ENCODE measurements at regions not wholly inside any gene's neighbourhood (a gene's known extent, or its start where the extent isn't known, plus 50 kb on each side); places are given as distances from the start of the nearest gene placed in this dataset.

DNA sequence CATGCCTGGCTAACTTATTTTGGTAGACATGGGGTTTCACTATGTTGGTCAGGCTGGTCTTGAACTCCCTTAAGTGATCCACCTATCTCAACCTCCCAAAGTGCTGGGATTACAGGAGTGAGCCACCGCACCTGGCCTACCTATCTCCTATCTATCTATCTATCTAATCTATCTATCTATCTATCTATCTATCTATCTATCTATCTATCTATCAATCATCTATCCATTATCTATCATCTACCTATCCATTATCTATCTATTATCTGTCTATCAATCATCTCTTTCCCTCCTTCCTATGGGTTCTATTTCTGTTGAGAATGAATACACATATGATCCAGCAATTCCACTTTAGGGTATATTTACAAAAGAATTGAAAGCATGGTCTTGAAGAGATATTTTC is 194.2 kb upstream of the ARG1 start:
- TF ChIP-seq CTCF (IDR thresholded peaks at IDR 0.05; ENCODE audit: control extremely low read depth, extremely low read depth), result no peak
- Histone ChIP-seq H3K36me3 (ENCODE audit: control insufficient read depth in 4 of 4, insufficient read depth in 4 of 4, low read length in 4 of 4) (no peaks in the 10 kb centered on the region), H3K4me1 (ENCODE audit: control insufficient read depth in 5 of 5, insufficient read depth in 5 of 5, low read length in 5 of 5) (peaks cover 0 to 20% (median 5%) of the 10 kb centered on the region in 5 donors), H3K4me3 (no peak overlapping the region), H3K9me3 (ENCODE audit: control insufficient read depth in 4 of 4, insufficient read depth in 3 of 4, low read length in 3 of 4) (no peaks in the 10 kb centered on the region), H3K27me3 (ENCODE audit: control insufficient read depth in 3 of 3, insufficient read depth in 3 of 3, low read length in 2 of 3) (no peaks in the 10 kb centered on the region), H3K9ac (ENCODE audit: insufficient read depth in 1 of 2, low read length in 2 of 2) (no peak overlapping the region), H3K27ac (ENCODE audit: low read depth in 1 of 2, low read length in 1 of 2) (no peak overlapping the region)
- ATAC-seq (ENCODE audit: insufficient read depth, low FRiP score), result no peak
- 89 to 96% methylated on average over 1 of the region's 1 CpG for WGBS, 2 donors
- no peak for DNase-seq

- no peaks in the 10 kb centered on the region for H3K27me3 ChIP-seq (ENCODE audit: control insufficient read depth in 3 of 3, insufficient read depth in 3 of 3, low read length in 2 of 3)
- peaks cover 0 to 20% (median 5%) of the 10 kb centered on the region in 5 donors for H3K4me1 ChIP-seq (ENCODE audit: control insufficient read depth in 5 of 5, insufficient read depth in 5 of 5, low read length in 5 of 5)
- 88 to 92% methylated on average over 3 of the region's 3 CpGs for WGBS, 2 donors
- no peak for TF ChIP-seq CTCF (IDR thresholded peaks at IDR 0.05; ENCODE audit: control extremely low read depth, extremely low read depth)
- no peak overlapping the region for H3K27ac ChIP-seq (ENCODE audit: low read depth in 1 of 2, low read length in 1 of 2)
- H3K4me3 ChIP-seq, result no peak overlapping the region
- DNase-seq (no peak), ATAC-seq (ENCODE audit: insufficient read depth, low FRiP score) (no peak)
- no peaks in the 10 kb centered on the region for H3K36me3 ChIP-seq (ENCODE audit: control insufficient read depth in 4 of 4, insufficient read depth in 4 of 4, low read length in 4 of 4)
- no peaks in the 10 kb centered on the region for H3K9me3 ChIP-seq (ENCODE audit: control insufficient read depth in 4 of 4, insufficient read depth in 3 of 4, low read length in 3 of 4)
- H3K9ac ChIP-seq (ENCODE audit: insufficient read depth in 1 of 2, low read length in 2 of 2), result no peak overlapping the region
Measured at GRCh38 chr6:131379948-131380347, 193.1 kb upstream of the ARG1 start.

- Histone ChIP-seq H3K9me3 (ENCODE audit: control insufficient read depth in 4 of 4, insufficient read depth in 3 of 4, low read length in 3 of 4) (no peaks in the 10 kb centered on the region), H3K4me3 (no peak overlapping the region), H3K27me3 (ENCODE audit: control insufficient read depth in 3 of 3, insufficient read depth in 3 of 3, low read length in 2 of 3) (no peaks in the 10 kb centered on the region), H3K9ac (ENCODE audit: insufficient read depth in 1 of 2, low read length in 2 of 2) (no peak overlapping the region), H3K36me3 (ENCODE audit: control insufficient read depth in 4 of 4, insufficient read depth in 4 of 4, low read length in 4 of 4) (no peaks in the 10 kb centered on the region), H3K4me1 (ENCODE audit: control insufficient read depth in 5 of 5, insufficient read depth in 5 of 5, low read length in 5 of 5) (peaks cover 0 to 20% (median 5%) of the 10 kb centered on the region in 5 donors), H3K27ac (ENCODE audit: low read depth in 1 of 2, low read length in 1 of 2) (no peak overlapping the region)
- TF ChIP-seq CTCF (IDR thresholded peaks at IDR 0.05; ENCODE audit: control extremely low read depth, extremely low read depth), result no peak
- no peak for ATAC-seq (ENCODE audit: insufficient read depth, low FRiP score)
- 47 to 52% methylated on average over 9 of the region's 9 CpGs for WGBS, 2 donors
- DNase-seq, result peak; percentile 22 to 43 (median 23)
Measured at GRCh38 chr6:131381052-131381708, 191.8 kb upstream of the ARG1 start.

- DNase-seq (peak; percentile 30 to 48 (median 37)), ATAC-seq (ENCODE audit: insufficient read depth, low FRiP score) (no peak)
- H3K4me3 ChIP-seq, result no peak overlapping the region
- TF ChIP-seq CTCF (IDR thresholded peaks at IDR 0.05; ENCODE audit: control extremely low read depth, extremely low read depth), result no peak
- H3K4me1 ChIP-seq (ENCODE audit: control insufficient read depth in 5 of 5, insufficient read depth in 5 of 5, low read length in 5 of 5), result peaks cover 0 to 20% (median 5%) of the 10 kb centered on the region in 5 donors
- 56 to 71% methylated on average over 7 of the region's 7 CpGs for WGBS, 2 donors
- no peaks in the 10 kb centered on the region for H3K36me3 ChIP-seq (ENCODE audit: control insufficient read depth in 4 of 4, insufficient read depth in 4 of 4, low read length in 4 of 4)
- no peaks in the 10 kb centered on the region for H3K27me3 ChIP-seq (ENCODE audit: control insufficient read depth in 3 of 3, insufficient read depth in 3 of 3, low read length in 2 of 3)
- no peaks in the 10 kb centered on the region for H3K9me3 ChIP-seq (ENCODE audit: control insufficient read depth in 4 of 4, insufficient read depth in 3 of 4, low read length in 3 of 4)
- no peak overlapping the region for H3K9ac ChIP-seq (ENCODE audit: insufficient read depth in 1 of 2, low read length in 2 of 2)
- no peak overlapping the region for H3K27ac ChIP-seq (ENCODE audit: low read depth in 1 of 2, low read length in 1 of 2)
Measured at GRCh38 chr6:131381709-131382093, 191.3 kb upstream of the ARG1 start.
